GM13977 (cell line): ENCODE measurements at regions not wholly inside any gene's neighbourhood (a gene's known extent, or its start where the extent isn't known, plus 50 kb on each side); places are given as distances from the start of the nearest gene placed in this dataset.

ENCODE experiments used
- DNase-seq: peaks from one replicate; pipeline ENCODE4 v3.0.0; 2012; ENCODE audit warnings: low spot score
- in situ Hi-C: fragments of 300-500 bp; cut with MboI; formaldehyde crosslinking; loops from one replicate; pipeline ENCODE4 v1.12.0; 2022; ENCODE audit warnings: low sequenced_read_pairs, low pct_unique_long_range_greater_than_20kb, mixed read lengths, inconsistent platforms; ENCODE audit not compliant: unreplicated experiment
- TF ChIP-seq, protein P1 (sequence below): IDR thresholded peaks from 2 replicates; pipeline ENCODE4 v1.5.1; 2012; ENCODE audit warnings: mild to moderate bottlenecking, control low read depth; ENCODE audit not compliant: insufficient read depth; ENCODE audit errors: extremely low read depth, missing control alignments

DNA sequence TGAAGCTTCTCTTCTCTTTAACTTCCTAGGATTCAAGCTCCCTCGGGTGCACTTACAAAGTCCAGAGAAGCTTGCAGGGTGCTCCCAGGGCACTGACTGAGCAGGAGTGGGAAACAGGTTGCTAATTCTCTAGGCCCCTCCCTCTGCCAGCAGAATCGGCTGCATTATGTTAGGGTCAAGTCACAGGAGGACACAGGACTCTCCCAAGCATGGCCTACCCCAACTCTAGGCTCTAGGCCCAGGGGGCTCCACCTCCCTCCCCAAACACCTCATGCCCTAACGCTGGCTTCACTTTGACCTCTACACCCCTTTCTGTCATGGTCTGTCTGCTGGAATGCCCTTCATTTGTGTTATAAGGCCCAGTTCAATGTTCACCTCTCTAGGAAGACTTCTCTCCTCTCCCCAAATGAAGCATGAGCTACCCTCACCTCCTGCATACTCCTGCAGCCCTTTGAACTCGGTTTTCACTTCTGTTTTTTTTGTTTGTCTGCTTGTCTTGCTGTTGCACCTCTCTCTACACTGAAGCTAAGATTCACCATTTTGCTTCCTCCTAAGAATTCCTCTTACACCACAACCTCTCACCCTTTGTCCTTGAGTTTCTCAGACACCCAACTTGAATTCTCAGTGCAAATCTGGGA is 521.8 kb upstream of the ID2 start:
- in situ Hi-C loops = no loop called here
- TF ChIP-seq, protein P1, sequence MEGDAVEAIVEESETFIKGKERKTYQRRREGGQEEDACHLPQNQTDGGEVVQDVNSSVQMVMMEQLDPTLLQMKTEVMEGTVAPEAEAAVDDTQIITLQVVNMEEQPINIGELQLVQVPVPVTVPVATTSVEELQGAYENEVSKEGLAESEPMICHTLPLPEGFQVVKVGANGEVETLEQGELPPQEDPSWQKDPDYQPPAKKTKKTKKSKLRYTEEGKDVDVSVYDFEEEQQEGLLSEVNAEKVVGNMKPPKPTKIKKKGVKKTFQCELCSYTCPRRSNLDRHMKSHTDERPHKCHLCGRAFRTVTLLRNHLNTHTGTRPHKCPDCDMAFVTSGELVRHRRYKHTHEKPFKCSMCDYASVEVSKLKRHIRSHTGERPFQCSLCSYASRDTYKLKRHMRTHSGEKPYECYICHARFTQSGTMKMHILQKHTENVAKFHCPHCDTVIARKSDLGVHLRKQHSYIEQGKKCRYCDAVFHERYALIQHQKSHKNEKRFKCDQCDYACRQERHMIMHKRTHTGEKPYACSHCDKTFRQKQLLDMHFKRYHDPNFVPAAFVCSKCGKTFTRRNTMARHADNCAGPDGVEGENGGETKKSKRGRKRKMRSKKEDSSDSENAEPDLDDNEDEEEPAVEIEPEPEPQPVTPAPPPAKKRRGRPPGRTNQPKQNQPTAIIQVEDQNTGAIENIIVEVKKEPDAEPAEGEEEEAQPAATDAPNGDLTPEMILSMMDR = no peak
- peak; percentile 45 for DNase-seq

DNA sequence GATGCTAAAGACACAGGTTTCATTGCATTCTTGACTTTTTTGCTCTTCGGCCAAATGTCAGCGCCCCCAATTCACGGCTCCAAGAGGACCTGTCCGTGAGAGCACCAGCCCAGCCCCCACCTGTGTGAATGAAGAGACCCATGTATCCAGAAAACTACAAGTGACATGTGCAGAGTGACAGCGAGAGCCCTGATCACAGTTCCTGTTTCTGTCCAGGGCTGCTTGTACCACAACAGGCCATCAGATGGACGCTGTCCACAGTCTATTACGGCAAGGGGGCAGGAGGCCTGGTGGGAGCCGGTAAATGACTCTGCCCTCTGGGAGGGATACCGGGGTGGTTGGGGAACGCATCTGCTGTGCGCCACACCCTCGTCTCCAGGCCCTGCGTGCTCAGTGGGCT is 520.9 kb upstream of the ID2 start:
- in situ Hi-C loops = no loop called here
- TF ChIP-seq, protein P1 = no peak
- DNase-seq = no peak

DNA sequence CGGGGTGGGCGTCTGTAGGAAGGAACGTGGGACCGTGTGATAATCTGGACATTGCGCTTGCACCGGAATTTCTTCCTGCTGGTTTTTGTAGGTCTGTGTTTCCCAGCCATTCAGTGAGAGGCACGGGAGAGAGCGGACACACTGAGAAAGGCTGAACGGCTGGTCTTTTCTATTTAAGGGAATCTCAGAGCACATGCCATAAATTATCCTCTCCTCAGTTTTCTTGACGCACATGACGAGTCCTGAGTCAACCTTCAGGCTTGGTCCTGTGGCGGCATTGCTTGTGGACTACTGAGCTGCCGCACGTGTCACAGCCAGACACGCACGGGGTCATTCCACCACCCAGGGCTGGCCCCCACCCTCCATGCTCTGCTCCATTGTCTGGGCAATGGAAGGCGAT is 519.3 kb upstream of the ID2 start:
- no peak for DNase-seq
- in situ Hi-C loops = no loop called here
- TF ChIP-seq, protein P1 = no peak

DNA sequence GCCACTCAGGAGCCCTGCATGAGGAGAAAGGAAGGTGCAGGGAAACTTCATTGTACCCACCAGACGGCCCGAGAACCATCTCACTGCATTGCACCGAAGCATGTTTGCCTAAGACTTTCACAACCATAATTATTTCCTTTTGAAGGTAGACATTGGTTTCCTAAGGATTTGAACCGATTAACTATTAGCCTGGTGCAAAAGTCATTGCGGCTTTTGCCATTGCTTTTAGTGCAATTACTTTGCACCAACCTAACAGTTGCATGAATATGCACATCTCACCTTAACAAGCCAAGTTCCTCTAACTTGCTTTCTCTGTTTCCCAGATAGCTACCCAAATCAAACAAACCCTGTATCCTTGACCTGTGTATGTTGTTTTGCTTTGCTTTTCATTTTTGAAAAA is 516.3 kb upstream of the ID2 start:
- in situ Hi-C loops = no loop called here
- TF ChIP-seq, protein P1 = no peak
- no peak for DNase-seq

DNA sequence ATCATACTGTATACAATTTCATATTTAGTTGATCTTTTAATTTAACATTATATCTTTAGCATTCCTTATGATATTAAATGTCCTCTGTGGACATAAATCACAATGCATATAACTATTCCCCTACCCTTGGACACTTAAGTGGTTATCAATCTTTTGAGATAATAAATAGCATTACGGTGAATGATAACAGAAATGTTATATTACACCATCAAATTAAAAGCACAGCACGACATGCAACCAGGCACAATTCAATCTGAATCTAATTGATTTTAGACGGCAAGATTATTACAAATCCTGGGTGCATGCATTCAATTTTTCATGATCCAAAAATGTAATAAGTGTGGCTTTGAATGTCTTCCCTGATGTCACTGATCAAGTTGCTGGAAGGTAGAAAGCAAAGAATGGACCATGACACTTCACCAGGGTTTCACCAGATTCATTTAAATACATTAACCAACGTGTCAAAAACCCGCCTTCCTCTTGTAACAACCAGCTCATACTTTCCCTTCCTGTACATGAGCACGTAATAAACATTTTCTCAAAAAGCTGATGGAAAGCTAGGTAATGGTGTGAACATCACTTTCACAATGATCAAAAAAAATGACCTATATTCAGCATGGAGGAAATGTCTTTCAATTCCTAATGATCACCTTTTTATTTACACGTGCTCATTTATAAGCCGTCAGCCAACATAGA is 513.7 kb upstream of the ID2 start:
- DNase-seq = no peak
- TF ChIP-seq, protein P1 = no peak
- in situ Hi-C loops = no loop called here

DNA sequence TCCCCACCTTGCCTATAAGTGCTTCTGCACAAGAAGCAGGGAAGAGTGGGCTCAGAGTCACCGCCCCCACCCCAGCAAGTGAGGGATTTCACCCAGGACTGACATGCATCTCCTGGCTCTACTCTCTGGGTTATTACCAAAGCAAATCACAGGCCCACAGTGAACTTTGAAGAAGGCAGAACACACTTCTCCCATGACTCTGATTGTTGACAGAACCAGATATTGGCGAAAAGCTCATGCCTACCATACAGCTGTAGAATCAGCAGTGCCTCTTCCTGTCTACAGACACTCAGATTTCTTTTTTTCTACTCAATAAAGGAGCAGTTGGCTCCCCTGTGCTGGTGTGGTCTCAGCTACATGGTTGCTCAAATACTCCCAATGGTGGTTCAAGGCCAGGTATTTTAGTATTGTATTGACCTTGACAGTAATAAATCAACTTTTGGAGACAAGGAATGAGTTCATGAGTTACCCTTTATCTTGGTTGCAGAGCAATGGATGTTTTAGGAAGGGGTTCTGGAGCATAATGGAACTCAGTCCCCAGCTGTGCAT is 512.9 kb upstream of the ID2 start:
- in situ Hi-C loops = no loop called here
- no peak for DNase-seq
- TF ChIP-seq, protein P1 = no peak
